ENCODE measurements at regions not wholly inside any gene's neighbourhood (a gene's known extent, or its start where the extent isn't known, plus 50 kb on each side); places are given as distances from the start of the nearest gene placed in this dataset.

- TF ChIP-seq L3MBTL2 (conservative IDR thresholded peaks at IDR 0.05): no peak
- TF ChIP-seq CTBP1 (IDR thresholded peaks at IDR 0.05; ENCODE audit: borderline replicate concordance): no peak
- TF ChIP-seq TARDBP (IDR thresholded peaks at IDR 0.05): no peak
- no peak for TF ChIP-seq FOXM1 (IDR thresholded peaks at IDR 0.05; ENCODE audit: borderline replicate concordance)
- no peak for TF ChIP-seq ARNT (IDR thresholded peaks at IDR 0.05)
- no peak for TF ChIP-seq NFRKB (IDR thresholded peaks at IDR 0.05)
- no peak for TF ChIP-seq SUZ12 (IDR thresholded peaks at IDR 0.05)
- no peak for TF ChIP-seq SP1 (IDR thresholded peaks at IDR 0.05)
Observed at GRCh38 chr2:240227538-240228428, 87.3 kb upstream of the OTOS start.
